Ectodermal cell (in vitro differentiated cells): ENCODE measurements at regions not wholly inside any gene's neighbourhood (a gene's known extent, or its start where the extent isn't known, plus 50 kb on each side); places are given as distances from the start of the nearest gene placed in this dataset.

Source experiments
- H3K27ac ChIP-seq: 2 replicates; pipeline ENCODE4 v1.7.0; 2013; ENCODE audit warnings: mild to moderate bottlenecking, low read depth, low read length; ENCODE audit not compliant: insufficient read depth, poor library complexity, severe bottlenecking
- H3K27me3 ChIP-seq: 2 replicates; pipeline ENCODE4 v1.7.0; 2013; ENCODE audit warnings: mild to moderate bottlenecking, low read length; ENCODE audit not compliant: insufficient read depth, control insufficient read depth, poor library complexity, severe bottlenecking
- H3K36me3 ChIP-seq: one replicate; pipeline ENCODE4 v1.7.0; 2013; ENCODE audit warnings: low read length; ENCODE audit not compliant: control insufficient read depth, insufficient read depth
- H3K4me1 ChIP-seq: one replicate; pipeline ENCODE4 v1.7.0; 2013; ENCODE audit warnings: low read length; ENCODE audit not compliant: control insufficient read depth, insufficient read depth
- H3K4me3 ChIP-seq: 2 replicates; pipeline ENCODE4 v1.7.0; 2013; ENCODE audit warnings: low read depth, low read length, control low read depth; ENCODE audit not compliant: insufficient read depth
- H3K9me3 ChIP-seq: 2 replicates; pipeline ENCODE4 v1.7.0; 2013; ENCODE audit warnings: mild to moderate bottlenecking, low read length, moderate library complexity; ENCODE audit not compliant: control insufficient read depth
- WGBS, 2 experiments: methylation state at CpG; one replicate each; pipeline ENCODE4 v1.1.7; 2013; ENCODE audit warnings: missing lambda C conversion rate in 2 of 2; 5-methylcytosine and 5-hydroxymethylcytosine counted together

GRCh38 chr11:34744511-34744910 lies 123.6 kb downstream of the EHF start:
- 90 to 99% methylated on average over 3 of the region's 3 CpGs for WGBS, 2 experiments
- Histone ChIP-seq H3K4me3 (no peak overlapping the region), H3K9me3 (no peaks in the 10 kb centered on the region), H3K27me3 (no peaks in the 10 kb centered on the region), H3K27ac (no peak overlapping the region), H3K4me1 (no peaks in the 10 kb centered on the region), H3K36me3 (no peaks in the 10 kb centered on the region)

GRCh38 chr11:34738237-34738636 lies 117.3 kb downstream of the EHF start:
- Histone ChIP-seq H3K27ac (no peak overlapping the region), H3K4me1 (no peaks in the 10 kb centered on the region), H3K36me3 (peaks cover 17% of the 10 kb centered on the region), H3K9me3 (no peaks in the 10 kb centered on the region), H3K4me3 (no peak overlapping the region), H3K27me3 (no peaks in the 10 kb centered on the region)
- 91 to 94% methylated on average over 5 of the region's 5 CpGs for WGBS, 2 experiments

- Histone ChIP-seq H3K36me3 (peaks cover 8% of the 10 kb centered on the region), H3K27me3 (no peaks in the 10 kb centered on the region), H3K27ac (no peak overlapping the region), H3K9me3 (no peaks in the 10 kb centered on the region), H3K4me1 (no peaks in the 10 kb centered on the region), H3K4me3 (no peak overlapping the region)
- 80 to 89% methylated on average over 1 of the region's 1 CpG for WGBS, 2 experiments
These were observed 111.9 kb downstream of the EHF start for GRCh38 chr11:34732831-34733230.

GRCh38 chr11:34731603-34732002 lies 110.7 kb downstream of the EHF start:
- H3K4me3 ChIP-seq, result no peak overlapping the region
- 94% methylated on average over 3 of the region's 3 CpGs for WGBS, 2 experiments
- H3K36me3 ChIP-seq, result peaks cover 7% of the 10 kb centered on the region
- no peaks in the 10 kb centered on the region for H3K9me3 ChIP-seq
- no peaks in the 10 kb centered on the region for H3K4me1 ChIP-seq
- no peaks in the 10 kb centered on the region for H3K27me3 ChIP-seq
- H3K27ac ChIP-seq, result no peak overlapping the region

GRCh38 chr11:34730544-34731295 lies 109.8 kb downstream of the EHF start:
- 93 to 95% methylated on average over 3 of the region's 3 CpGs for WGBS, 2 experiments
- Histone ChIP-seq H3K4me3 (no peak overlapping the region), H3K9me3 (no peaks in the 10 kb centered on the region), H3K27ac (no peak overlapping the region), H3K27me3 (no peaks in the 10 kb centered on the region), H3K4me1 (no peaks in the 10 kb centered on the region), H3K36me3 (peaks cover 3% of the 10 kb centered on the region)

- no peaks in the 10 kb centered on the region for H3K9me3 ChIP-seq
- H3K4me1 ChIP-seq, result no peaks in the 10 kb centered on the region
- no peaks in the 10 kb centered on the region for H3K36me3 ChIP-seq
- no peak overlapping the region for H3K4me3 ChIP-seq
- no peaks in the 10 kb centered on the region for H3K27me3 ChIP-seq
- H3K27ac ChIP-seq, result no peak overlapping the region
These were observed 107.7 kb downstream of the EHF start for GRCh38 chr11:34728609-34729008.

GRCh38 chr11:34727228-34727737 lies 106.4 kb downstream of the EHF start:
- WGBS, 2 experiments, result 94 to 100% methylated on average over 1 of the region's 1 CpG
- Histone ChIP-seq H3K27me3 (no peaks in the 10 kb centered on the region), H3K9me3 (no peaks in the 10 kb centered on the region), H3K27ac (no peak overlapping the region), H3K4me1 (no peaks in the 10 kb centered on the region), H3K4me3 (no peak overlapping the region), H3K36me3 (no peaks in the 10 kb centered on the region)

GRCh38 chr11:34724973-34725372 lies 104.1 kb downstream of the EHF start:
- Histone ChIP-seq H3K4me3 (no peak overlapping the region), H3K9me3 (no peaks in the 10 kb centered on the region), H3K4me1 (no peaks in the 10 kb centered on the region), H3K27me3 (no peaks in the 10 kb centered on the region), H3K27ac (no peak overlapping the region), H3K36me3 (peaks cover 7% of the 10 kb centered on the region)
- 100% methylated on average over 1 of the region's 1 CpG; no CpG with 5 or more reads in 1 of the 2 experiments for WGBS, 2 experiments

GRCh38 chr11:34721646-34722045 lies 100.8 kb downstream of the EHF start:
- no peaks in the 10 kb centered on the region for H3K4me1 ChIP-seq
- H3K27ac ChIP-seq, result no peak overlapping the region
- 95 to 96% methylated on average over 2 of the region's 2 CpGs for WGBS, 2 experiments
- peaks cover 10% of the 10 kb centered on the region for H3K36me3 ChIP-seq
- H3K4me3 ChIP-seq, result no peak overlapping the region
- H3K9me3 ChIP-seq, result no peaks in the 10 kb centered on the region
- H3K27me3 ChIP-seq, result no peaks in the 10 kb centered on the region

- Histone ChIP-seq H3K27ac (no peak overlapping the region), H3K4me1 (no peaks in the 10 kb centered on the region), H3K4me3 (no peak overlapping the region), H3K36me3 (peaks cover 15% of the 10 kb centered on the region), H3K27me3 (no peaks in the 10 kb centered on the region), H3K9me3 (no peaks in the 10 kb centered on the region)
- 90 to 95% methylated on average over 1 of the region's 1 CpG for WGBS, 2 experiments
These were observed 98.5 kb downstream of the EHF start for GRCh38 chr11:34719303-34719848.
